GM21423 (cell line): ENCODE measurements at regions not wholly inside any gene's neighbourhood (a gene's known extent, or its start where the extent isn't known, plus 50 kb on each side); places are given as distances from the start of the nearest gene placed in this dataset.
"Not testable (repeated sequence)": the region's sequence is repeated elsewhere in the genome, so short reads cannot be mapped to it uniquely, and the experiment has no call there.

ENCODE experiments used
- ATAC-seq: cut with Tn5 transposase; IDR thresholded peaks from one replicate; pipeline ENCODE4 v1.9.1; 2021; ENCODE audit warnings: mild to moderate bottlenecking, moderate library complexity; ENCODE audit not compliant: unreplicated experiment

- ATAC-seq: not testable (repeated sequence)
These were observed 57.8 kb upstream of the NBPF8 start for GRCh38 chr1:120357046-120357445.

DNA sequence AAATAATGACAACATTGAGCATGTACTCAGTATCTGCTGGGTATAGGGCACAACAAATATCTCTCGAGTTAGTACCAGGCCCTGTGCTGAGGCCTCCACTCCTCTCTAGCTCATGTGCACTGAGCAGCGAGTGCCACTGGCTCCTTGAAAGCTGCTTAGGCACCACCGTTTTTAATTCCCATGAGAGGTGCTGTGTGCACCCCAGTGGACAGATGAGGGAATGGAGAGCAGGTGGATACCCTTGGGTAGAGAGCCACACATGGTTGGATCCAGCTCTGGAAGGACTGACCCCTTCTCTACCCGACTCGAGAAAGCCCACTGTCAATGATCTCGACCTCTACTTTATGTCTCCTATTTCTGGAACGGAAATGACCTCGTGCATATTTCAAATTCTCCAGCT is 58.7 kb upstream of the NBPF8 start:
- ATAC-seq: not testable (repeated sequence)

GRCh38 chr1:120354618-120355184 is 60.1 kb upstream of the NBPF8 start:
- ATAC-seq: peak; percentile 88

DNA sequence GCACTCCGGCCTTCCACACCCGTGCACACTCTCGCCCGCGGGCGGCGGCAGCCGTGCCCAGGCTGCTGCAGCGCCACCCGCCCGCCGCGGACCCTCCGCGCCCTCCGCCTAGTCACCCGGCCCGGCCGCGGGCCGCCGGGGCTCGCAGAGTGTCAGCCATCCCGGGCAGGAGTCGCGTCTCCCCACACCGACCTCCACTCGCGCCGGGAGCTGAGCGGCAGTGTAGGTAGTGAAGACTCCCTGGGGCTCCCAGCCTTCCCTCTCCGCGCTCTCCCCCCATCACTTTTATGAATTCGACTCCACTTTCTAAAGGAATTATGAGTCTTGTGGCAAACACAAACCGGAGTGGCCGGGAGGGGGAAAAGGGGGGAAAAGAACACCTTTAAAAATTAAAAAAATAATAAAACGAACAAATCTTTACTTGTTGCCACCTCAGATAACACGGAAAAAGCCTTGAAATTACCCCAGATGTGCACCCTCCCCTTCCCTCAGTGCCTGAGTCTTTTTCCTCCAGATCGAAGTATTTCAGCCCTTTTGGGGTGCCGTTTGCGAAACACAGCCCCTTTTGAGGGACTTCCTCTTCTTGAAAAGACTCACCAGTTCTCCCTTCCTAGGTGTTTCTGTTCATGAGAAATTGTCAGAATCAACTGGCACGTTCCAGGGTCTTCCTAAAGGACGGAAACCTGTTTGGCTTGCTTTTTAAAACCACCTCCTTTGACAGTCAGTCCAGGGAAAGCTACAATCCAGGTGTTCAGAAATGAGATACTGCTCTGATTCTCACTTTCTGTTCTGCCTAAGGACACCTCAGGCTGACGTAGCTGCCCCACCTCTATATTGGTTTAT is 72.4 kb upstream of the NBPF8 start:
- ATAC-seq: not testable (repeated sequence)

GRCh38 chr1:120341756-120342155 is 73.1 kb upstream of the NBPF8 start:
- not testable (repeated sequence) for ATAC-seq

GRCh38 chr1:120340838-120341751 is 73.7 kb upstream of the NBPF8 start:
- not testable (repeated sequence) for ATAC-seq

- ATAC-seq: not testable (repeated sequence)
These were observed 99.1 kb upstream of the NBPF8 start for GRCh38 chr1:120315738-120316137.

GRCh38 chr1:120311930-120312329 is 102.9 kb upstream of the NBPF8 start:
- ATAC-seq: not testable (repeated sequence)

DNA sequence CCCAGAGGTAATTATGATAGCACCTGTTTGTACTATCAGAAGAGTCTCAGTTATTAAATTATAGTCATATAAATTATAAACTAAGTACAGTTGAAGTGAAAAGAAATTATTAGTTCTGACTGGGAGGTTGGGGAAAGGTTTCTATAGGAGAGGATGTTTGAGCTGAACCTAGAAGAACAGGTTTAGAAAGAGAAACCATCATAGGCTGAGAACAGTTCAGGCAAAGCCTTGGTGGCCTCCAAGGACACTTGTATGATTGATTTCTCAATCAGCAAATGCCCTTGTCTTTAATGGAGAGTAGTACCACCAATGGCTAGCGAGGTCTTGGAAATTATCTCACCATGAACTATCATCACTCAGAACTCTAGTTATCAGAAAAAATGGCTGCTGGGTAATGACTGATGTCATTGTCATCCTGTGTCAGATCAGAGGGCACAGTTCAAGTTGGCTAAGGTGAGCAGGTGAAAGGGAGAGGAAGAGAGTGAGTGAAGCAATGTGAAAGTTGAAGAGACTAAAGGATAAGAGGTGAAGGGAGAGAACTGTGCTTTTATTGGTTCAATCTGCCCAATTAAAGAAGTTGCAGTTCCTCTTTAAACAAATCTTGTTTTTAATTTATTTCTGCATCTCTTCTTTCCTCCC is 105.8 kb upstream of the NBPF8 start:
- not testable (repeated sequence) for ATAC-seq

- not testable (repeated sequence) for ATAC-seq
These were observed 109.8 kb upstream of the NBPF8 start for GRCh38 chr1:120305046-120305445.

GRCh38 chr1:120304341-120304740 is 110.5 kb upstream of the NBPF8 start:
- ATAC-seq: not testable (repeated sequence)

GRCh38 chr1:120299433-120300057 is 115.3 kb upstream of the NBPF8 start:
- not testable (repeated sequence) for ATAC-seq

GRCh38 chr1:120298487-120298886 is 116.3 kb upstream of the NBPF8 start:
- ATAC-seq: not testable (repeated sequence)

DNA sequence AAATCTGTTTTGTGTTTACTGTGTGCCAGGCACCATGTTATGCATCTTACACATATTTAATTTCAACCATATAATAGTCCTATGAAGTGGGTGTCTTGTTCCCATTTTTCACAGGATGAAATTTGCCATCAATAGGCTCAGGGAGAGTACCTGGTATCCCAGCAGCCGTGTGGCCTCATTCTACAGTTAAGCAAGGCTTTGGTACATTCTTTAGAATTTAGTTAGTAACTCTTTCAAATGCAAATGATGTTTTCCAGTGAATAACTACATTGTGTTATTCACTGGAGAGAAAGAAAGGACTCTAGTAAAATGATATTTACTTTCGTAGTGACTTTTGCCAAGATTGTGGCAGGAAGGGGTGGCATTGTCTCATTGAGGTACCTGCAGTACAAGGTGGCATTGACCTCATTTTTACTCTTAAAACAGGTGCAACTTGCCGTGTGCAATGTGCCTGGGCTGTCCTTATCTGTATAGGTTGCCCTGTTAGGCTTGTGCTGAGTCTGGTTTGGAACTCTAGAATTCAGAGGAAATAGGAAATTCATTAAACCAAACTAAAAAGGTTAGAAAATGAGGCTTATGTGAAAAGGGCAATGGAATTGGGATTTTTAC is 117.4 kb upstream of the NBPF8 start:
- not testable (repeated sequence) for ATAC-seq

DNA sequence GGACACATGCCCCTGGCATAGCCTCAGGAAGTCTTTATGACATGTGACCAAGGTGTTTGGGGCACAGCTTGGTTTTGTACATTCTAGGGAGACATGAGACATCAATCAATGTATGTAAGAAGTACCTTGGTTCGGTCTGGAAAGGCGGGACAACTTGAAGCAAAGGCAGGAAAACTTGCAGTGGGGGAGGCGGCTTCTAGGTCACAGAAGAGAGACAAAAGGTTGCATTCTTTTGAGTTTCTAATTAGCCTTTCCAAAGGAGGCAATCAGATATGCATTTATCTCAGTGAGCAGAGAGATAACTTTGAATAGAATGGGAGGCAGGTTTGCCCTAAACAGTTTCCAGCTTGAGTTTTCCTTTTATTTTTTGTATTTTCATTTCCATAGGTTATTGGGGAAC is 113.8 kb upstream of the SEC22B start:
- ATAC-seq: not testable (repeated sequence)

GRCh38 chr1:120289601-120290074 is 113.3 kb upstream of the SEC22B start:
- not testable (repeated sequence) for ATAC-seq

DNA sequence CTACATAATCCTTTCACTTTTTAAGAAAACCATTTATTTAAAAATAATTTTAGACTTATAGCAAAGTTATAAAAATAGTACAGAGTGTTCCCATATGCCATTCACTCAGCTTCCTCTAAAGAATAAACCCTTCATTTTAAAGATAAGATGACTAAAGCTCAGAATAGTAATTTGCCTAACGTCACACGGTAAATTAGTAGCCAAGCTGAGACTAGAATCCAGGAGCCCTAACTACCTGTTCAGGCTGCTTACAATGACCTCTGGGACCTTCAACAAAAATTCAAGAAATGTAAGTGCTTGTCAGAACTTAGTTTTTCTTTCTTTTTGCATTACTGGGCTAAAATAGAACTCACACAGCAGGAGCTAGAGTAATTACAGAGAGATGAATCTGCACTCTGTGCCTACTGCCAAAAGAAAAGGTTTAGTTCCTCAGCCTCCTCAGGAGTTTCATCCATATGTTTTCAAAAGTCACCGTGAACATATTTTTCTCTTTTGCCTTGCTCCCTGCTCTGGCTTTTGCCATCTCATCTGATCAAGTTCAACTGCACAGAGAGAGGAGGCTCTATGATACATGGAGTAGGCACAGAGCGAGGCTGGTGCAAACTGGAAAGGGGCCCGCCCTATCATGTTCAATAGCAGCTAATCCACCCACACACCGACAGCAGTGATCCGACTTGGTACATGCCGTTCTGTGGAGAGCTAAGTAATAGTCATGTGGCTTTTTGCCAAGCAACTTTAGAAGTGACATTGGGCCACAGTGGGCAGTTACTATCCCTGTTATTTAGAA is 112.7 kb upstream of the SEC22B start:
- ATAC-seq: not testable (repeated sequence)

DNA sequence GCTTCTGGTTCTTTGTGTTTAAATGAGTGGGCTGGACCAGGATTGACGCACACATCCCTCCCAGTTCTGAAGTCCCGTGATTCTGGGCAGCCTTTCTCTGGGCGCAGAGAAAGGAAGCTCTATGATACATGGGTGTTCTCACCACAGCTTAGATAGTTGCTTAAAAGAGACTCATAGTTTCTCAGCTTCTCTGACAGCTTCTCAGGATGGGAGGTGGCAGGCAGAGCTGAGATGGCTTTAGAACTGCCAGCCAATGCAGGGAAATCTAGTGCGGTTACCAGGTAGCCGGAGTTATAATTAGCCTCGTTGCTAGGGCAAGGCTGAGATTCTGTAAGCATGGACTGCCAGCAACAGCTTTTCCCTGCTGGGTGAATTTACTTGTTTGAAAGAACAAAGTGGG is 111.8 kb upstream of the SEC22B start:
- not testable (repeated sequence) for ATAC-seq
